ENCODE measurements at regions not wholly inside any gene's neighbourhood (a gene's known extent, or its start where the extent isn't known, plus 50 kb on each side); places are given as distances from the start of the nearest gene placed in this dataset.
"Not testable (repeated sequence)": the region's sequence is repeated elsewhere in the genome, so short reads cannot be mapped to it uniquely, and the experiment has no call there.

- in situ Hi-C loops (cut with MboI; ENCODE audit: low pct_unique_long_range_greater_than_20kb, low sequenced_read_pairs): no loop called here
- no peak for DNase-seq
These were observed 67.5 kb upstream of the PRR23C start for GRCh38 chr3:139112230-139112558.

GRCh38 chr3:139113231-139113992 lies 68.7 kb upstream of the PRR23C start:
- in situ Hi-C loops (cut with MboI; ENCODE audit: low pct_unique_long_range_greater_than_20kb, low sequenced_read_pairs): no loop called here
- no peak for DNase-seq

- in situ Hi-C loops (cut with MboI; ENCODE audit: low pct_unique_long_range_greater_than_20kb, low sequenced_read_pairs): no loop called here
- peak; percentile 63 for DNase-seq
These were observed 69.3 kb upstream of the PRR23C start for GRCh38 chr3:139113993-139114375.

GRCh38 chr3:139116631-139117030 lies 71.9 kb upstream of the PRR23C start:
- DNase-seq; in situ Hi-C loops (cut with MboI; ENCODE audit: low pct_unique_long_range_greater_than_20kb, low sequenced_read_pairs): not testable (repeated sequence)

GRCh38 chr3:139117136-139117675 lies 72.5 kb upstream of the PRR23C start:
- in situ Hi-C loops (cut with MboI; ENCODE audit: low pct_unique_long_range_greater_than_20kb, low sequenced_read_pairs): no loop called here
- DNase-seq: no peak

- in situ Hi-C loops (cut with MboI; ENCODE audit: low pct_unique_long_range_greater_than_20kb, low sequenced_read_pairs): no loop called here
- no peak for DNase-seq
These were observed 73.4 kb upstream of the PRR23C start for GRCh38 chr3:139117883-139118760.

GRCh38 chr3:139118835-139119234 lies 74.1 kb upstream of the PRR23C start:
- no peak for DNase-seq
- in situ Hi-C loops (cut with MboI; ENCODE audit: low pct_unique_long_range_greater_than_20kb, low sequenced_read_pairs): no loop called here

- in situ Hi-C loops (cut with MboI; ENCODE audit: low pct_unique_long_range_greater_than_20kb, low sequenced_read_pairs): no loop called here
- no peak for DNase-seq
These were observed 74.8 kb upstream of the PRR23C start for GRCh38 chr3:139119331-139120025.

GRCh38 chr3:139120086-139121056 lies 75.7 kb upstream of the PRR23C start:
- peak; percentile 15 for DNase-seq
- in situ Hi-C loops (cut with MboI; ENCODE audit: low pct_unique_long_range_greater_than_20kb, low sequenced_read_pairs): no loop called here

- no peak for DNase-seq
- in situ Hi-C loops (cut with MboI; ENCODE audit: low pct_unique_long_range_greater_than_20kb, low sequenced_read_pairs): no loop called here
These were observed 77.0 kb upstream of the PRR23C start for GRCh38 chr3:139121513-139122220.

- in situ Hi-C loops (cut with MboI; ENCODE audit: low pct_unique_long_range_greater_than_20kb, low sequenced_read_pairs): no loop called here
- DNase-seq: no peak
These were observed 77.5 kb upstream of the PRR23C start for GRCh38 chr3:139122221-139122581.

GRCh38 chr3:139122612-139123011 lies 77.9 kb upstream of the PRR23C start:
- DNase-seq: no peak
- in situ Hi-C loops (cut with MboI; ENCODE audit: low pct_unique_long_range_greater_than_20kb, low sequenced_read_pairs): no loop called here

- in situ Hi-C loops (cut with MboI; ENCODE audit: low pct_unique_long_range_greater_than_20kb, low sequenced_read_pairs): no loop called here
- DNase-seq: peak; percentile 14
These were observed 78.8 kb upstream of the PRR23C start for GRCh38 chr3:139123377-139124095.

- in situ Hi-C loops (cut with MboI; ENCODE audit: low pct_unique_long_range_greater_than_20kb, low sequenced_read_pairs): no loop called here
- no peak for DNase-seq
These were observed 79.5 kb upstream of the PRR23C start for GRCh38 chr3:139124197-139124596.

- DNase-seq: no peak
- in situ Hi-C loops (cut with MboI; ENCODE audit: low pct_unique_long_range_greater_than_20kb, low sequenced_read_pairs): no loop called here
These were observed 82.4 kb upstream of the PRR23C start for GRCh38 chr3:139127101-139127500.

- in situ Hi-C loops (cut with MboI; ENCODE audit: low pct_unique_long_range_greater_than_20kb, low sequenced_read_pairs); DNase-seq: not testable (repeated sequence)
These were observed 82.9 kb upstream of the PRR23C start for GRCh38 chr3:139127629-139128028.

GRCh38 chr3:139128803-139129202 lies 84.1 kb upstream of the PRR23C start:
- DNase-seq: no peak
- in situ Hi-C loops (cut with MboI; ENCODE audit: low pct_unique_long_range_greater_than_20kb, low sequenced_read_pairs): no loop called here

Measured in KBM-7 (cell line).